A673 (cell line): ENCODE measurements at regions not wholly inside any gene's neighbourhood (a gene's known extent, or its start where the extent isn't known, plus 50 kb on each side); places are given as distances from the start of the nearest gene placed in this dataset.

Experiments
- CTCF ChIP-seq: fragments of 300-800, 200-600 bp; sonication (generic); conservative IDR thresholded peaks from 2 replicates; pipeline ENCODE4 v1.5.1; 2017; ENCODE audit warnings: low read depth, mild to moderate bottlenecking, antibody characterized with exemption, low read length, moderate library complexity, mixed read lengths
- EZH2 ChIP-seq: fragments of 200-600 bp; sonication (generic); IDR thresholded peaks from 2 replicates; pipeline ENCODE4 v1.6.1; 2017; ENCODE audit warnings: borderline replicate concordance, low read depth, mild to moderate bottlenecking, mixed read lengths, antibody characterized with exemption, low read length; ENCODE audit not compliant: poor library complexity, severe bottlenecking

- TF ChIP-seq CTCF: no peak
- no peak for TF ChIP-seq EZH2
Measured at GRCh38 chr5:162567644-162568043, 500.1 kb downstream of the GABRG2 start.
